ENCODE measurements at regions not wholly inside any gene's neighbourhood (a gene's known extent, or its start where the extent isn't known, plus 50 kb on each side); places are given as distances from the start of the nearest gene placed in this dataset.

- no peaks in the 10 kb centered on the region for H3K36me3 ChIP-seq
- no peak overlapping the region for H3K27ac ChIP-seq
- TF ChIP-seq EP300 (IDR thresholded peaks at IDR 0.05) (no peak), POLR2AphosphoS5 (IDR thresholded peaks at IDR 0.05) (no peak), CTCF (IDR thresholded peaks at IDR 0.05) (no peak), POLR2A (IDR thresholded peaks at IDR 0.05) (no peak)
- no peaks in the 10 kb centered on the region for H3K9me3 ChIP-seq
- peaks cover 46% of the 10 kb centered on the region for H3K27me3 ChIP-seq
- 59 to 63% methylated on average over 8 to 12 of the region's 12 CpGs for WGBS, 2 donors (ENCODE audit: low coverage in 1 of 2)
- H3K4me3 ChIP-seq: no peak overlapping the region
- no peak for ATAC-seq
- peaks cover 0 to 3% (median 0%) of the 10 kb centered on the region in 3 donors for H3K4me1 ChIP-seq
Measured at GRCh38 chr20:51311636-51312479, 230.7 kb downstream of the NFATC2 start.

GRCh38 chr20:51310216-51310615 lies 232.3 kb downstream of the NFATC2 start:
- ATAC-seq: no peak

GRCh38 chr20:51309128-51309527 lies 233.4 kb downstream of the NFATC2 start:
- Histone ChIP-seq H3K27ac (no peak overlapping the region), H3K4me3 (no peak overlapping the region), H3K36me3 (no peaks in the 10 kb centered on the region), H3K4me1 (peaks cover 0 to 7% (median 0%) of the 10 kb centered on the region in 3 donors), H3K9me3 (no peaks in the 10 kb centered on the region), H3K27me3 (peaks cover 36% of the 10 kb centered on the region)
- ATAC-seq: no peak
- 88 to 100% methylated on average over 1 to 2 of the region's 2 CpGs for WGBS, 2 donors (ENCODE audit: low coverage in 1 of 2)
- TF ChIP-seq POLR2AphosphoS5 (IDR thresholded peaks at IDR 0.05) (no peak), POLR2A (IDR thresholded peaks at IDR 0.05) (no peak), EP300 (IDR thresholded peaks at IDR 0.05) (no peak), CTCF (IDR thresholded peaks at IDR 0.05) (no peak)

More at GRCh38 chr20:51310216-51310615, 232.3 kb downstream of the NFATC2 start:
- H3K27me3 ChIP-seq: peaks cover 40% of the 10 kb centered on the region
- H3K4me1 ChIP-seq: peaks cover 0 to 7% (median 0%) of the 10 kb centered on the region in 3 donors
- no peak overlapping the region for H3K27ac ChIP-seq
- no peaks in the 10 kb centered on the region for H3K9me3 ChIP-seq
- TF ChIP-seq POLR2A (IDR thresholded peaks at IDR 0.05) (no peak), EP300 (IDR thresholded peaks at IDR 0.05) (no peak), CTCF (IDR thresholded peaks at IDR 0.05) (no peak), POLR2AphosphoS5 (IDR thresholded peaks at IDR 0.05) (no peak)
- H3K4me3 ChIP-seq: no peak overlapping the region
- WGBS, 2 donors (ENCODE audit: low coverage in 1 of 2): 93 to 94% methylated on average over 2 of the region's 2 CpGs
- no peaks in the 10 kb centered on the region for H3K36me3 ChIP-seq

- Histone ChIP-seq H3K4me1 (peaks cover 0 to 7% (median 0%) of the 10 kb centered on the region in 3 donors), H3K27me3 (peaks cover 34% of the 10 kb centered on the region), H3K4me3 (no peak overlapping the region), H3K36me3 (no peaks in the 10 kb centered on the region), H3K27ac (no peak overlapping the region), H3K9me3 (no peaks in the 10 kb centered on the region)
- peak; percentile 86 for ATAC-seq
- TF ChIP-seq POLR2AphosphoS5 (IDR thresholded peaks at IDR 0.05) (no peak), CTCF (IDR thresholded peaks at IDR 0.05) (peak; percentile 74 to 94 (median 88))
- WGBS, 2 donors (ENCODE audit: low coverage in 1 of 2): 35 to 74% methylated on average over 4 to 7 of the region's 29 CpGs
Measured at GRCh38 chr20:51306521-51307358, 235.8 kb downstream of the NFATC2 start.
